LNCaP clone FGC (cell line): ENCODE measurements at regions not wholly inside any gene's neighbourhood (a gene's known extent, or its start where the extent isn't known, plus 50 kb on each side); places are given as distances from the start of the nearest gene placed in this dataset.
A peak's percentile ranks its signal among the peaks of the same experiment; 100 is the strongest.

Experiments
- DNase-seq: peaks from one replicate; pipeline ENCODE4 v3.0.0-alpha.2; 2011; ENCODE audit warnings: low read depth
- H3K4me3 ChIP-seq: 2 replicates; pipeline ENCODE4 v1.5.1; 2011; ENCODE audit warnings: mild to moderate bottlenecking, low read depth, low read length, control low read depth
- CTCF ChIP-seq: IDR thresholded peaks from 2 replicates; pipeline ENCODE4 v1.5.1; 2012; ENCODE audit warnings: mild to moderate bottlenecking; ENCODE audit not compliant: control insufficient read depth, insufficient read depth; ENCODE audit errors: extremely low read depth

DNA sequence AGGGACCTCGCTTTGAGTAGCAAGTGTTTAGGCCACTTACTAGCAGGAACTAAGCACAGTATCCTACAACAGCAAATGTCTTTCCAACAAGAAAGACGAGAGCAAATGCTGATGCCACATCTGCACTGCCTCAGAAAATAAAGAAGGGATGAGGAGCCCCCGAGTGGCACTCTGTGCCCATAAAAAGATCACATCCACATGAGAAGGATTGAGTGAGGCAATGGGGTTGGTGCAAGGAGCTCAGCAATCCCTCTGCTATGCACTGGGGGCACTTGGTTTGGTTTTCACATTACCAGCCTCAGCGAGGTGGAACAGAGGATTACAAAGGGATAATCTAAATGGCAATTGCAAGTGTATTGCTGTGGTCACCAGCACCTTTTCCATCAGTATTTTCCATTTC lies 252.8 kb upstream of the SLC7A11 start:
- 0 out of 2 replicates have a peak, but pooled peaks have one; percentile 11 for TF ChIP-seq CTCF
- DNase-seq, result no peak
- H3K4me3 ChIP-seq, result no peak overlapping the region

GRCh38 chr4:138494116-138494515 lies 252.0 kb upstream of the SLC7A11 start:
- DNase-seq, result no peak
- H3K4me3 ChIP-seq, result no peak overlapping the region
- TF ChIP-seq CTCF, result no peak

DNA sequence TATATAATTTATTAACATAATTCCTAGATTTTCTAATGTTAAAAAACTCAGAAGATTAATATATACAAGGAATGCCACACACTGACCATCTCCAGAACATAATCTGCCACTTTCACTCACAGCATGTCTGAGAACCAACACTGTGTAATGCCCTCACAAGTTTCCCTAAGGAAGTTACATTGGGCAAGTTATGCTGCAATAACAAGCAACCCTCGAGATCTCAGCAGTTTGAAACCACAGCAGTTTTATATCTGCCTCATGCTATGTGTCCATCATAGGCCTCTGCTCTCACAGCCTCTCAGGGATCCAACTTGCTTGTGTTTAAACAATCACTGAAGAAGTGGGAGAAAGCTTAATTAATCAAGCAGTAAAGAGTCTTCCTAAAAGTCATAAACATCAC lies 250.0 kb upstream of the SLC7A11 start:
- H3K4me3 ChIP-seq, result no peak overlapping the region
- no peak for DNase-seq
- no peak for TF ChIP-seq CTCF

DNA sequence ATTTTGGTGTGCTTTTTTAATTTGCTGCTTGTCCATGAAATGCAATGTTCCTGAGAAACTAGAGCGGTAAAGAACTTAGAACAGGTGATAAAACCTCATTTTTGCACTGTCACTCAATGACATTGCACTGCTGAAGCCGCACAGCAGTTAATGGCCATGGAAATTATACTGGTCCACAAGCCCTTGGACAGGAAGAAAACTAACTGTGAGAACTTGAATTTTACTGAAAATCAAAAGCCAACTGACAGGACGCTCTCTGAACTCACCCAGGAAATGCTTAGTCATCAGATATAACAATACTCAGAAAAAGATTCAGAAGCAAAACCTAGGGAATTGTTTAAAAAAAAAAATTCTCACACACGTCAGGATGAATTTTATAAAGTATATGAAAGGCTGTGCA lies 246.4 kb upstream of the SLC7A11 start:
- no peak for TF ChIP-seq CTCF
- no peak overlapping the region for H3K4me3 ChIP-seq
- no peak for DNase-seq

DNA sequence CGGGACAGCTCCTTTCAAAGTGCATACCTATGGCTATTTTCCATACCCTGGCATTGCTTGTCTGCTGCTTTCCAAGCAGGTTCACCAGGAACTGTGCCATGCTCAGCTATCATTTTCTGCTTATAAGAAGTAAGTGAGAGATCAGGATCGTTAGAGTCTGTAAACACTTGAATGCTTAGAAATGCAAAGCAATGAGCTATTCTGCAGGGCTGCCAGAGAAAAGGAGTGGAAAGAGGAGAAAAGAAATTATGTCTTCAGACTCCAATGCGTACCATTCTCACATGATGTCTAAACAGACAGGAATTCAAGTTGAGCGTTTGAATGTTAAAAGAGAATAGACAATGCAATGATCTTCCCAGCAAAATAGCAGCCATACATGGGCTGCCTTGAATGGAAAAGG lies 245.5 kb upstream of the SLC7A11 start:
- no peak overlapping the region for H3K4me3 ChIP-seq
- no peak for DNase-seq
- TF ChIP-seq CTCF, result no peak

- H3K4me3 ChIP-seq, result no peak overlapping the region
- TF ChIP-seq CTCF, result no peak
- DNase-seq, result no peak
Observed at GRCh38 chr4:138487230-138487629, 245.1 kb upstream of the SLC7A11 start.

GRCh38 chr4:138485498-138485897 lies 243.3 kb upstream of the SLC7A11 start:
- no peak for TF ChIP-seq CTCF
- no peak overlapping the region for H3K4me3 ChIP-seq
- no peak for DNase-seq
